ENCODE measurements at regions not wholly inside any gene's neighbourhood (a gene's known extent, or its start where the extent isn't known, plus 50 kb on each side); places are given as distances from the start of the nearest gene placed in this dataset.

DNA sequence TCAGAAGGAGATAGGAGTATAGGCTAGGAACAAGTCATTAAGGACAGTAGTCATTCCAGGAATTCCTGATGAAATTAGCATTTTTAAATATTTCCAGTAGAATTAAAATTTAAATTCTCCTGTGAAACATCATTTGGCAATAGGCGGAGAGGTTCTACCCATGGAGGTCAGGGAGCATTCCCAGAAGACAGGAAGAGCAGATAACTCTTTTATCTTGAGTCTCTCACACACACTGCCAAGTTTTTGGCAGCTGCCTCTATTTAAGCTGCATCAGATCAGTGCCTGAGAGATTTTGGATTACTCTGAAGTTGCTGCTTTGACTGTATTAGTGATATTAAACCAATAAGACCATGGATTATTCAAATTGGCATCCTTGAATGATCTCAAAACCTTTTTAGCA is 714.7 kb downstream of the EPHA4 start:
- H3K36me3 ChIP-seq (ENCODE audit: control insufficient read depth, insufficient read depth, low read length) = no peaks in the 10 kb centered on the region
- no peaks in the 10 kb centered on the region for H3K9me3 ChIP-seq (ENCODE audit: control insufficient read depth, insufficient read depth, low read length)
- no peak overlapping the region for H3K4me3 ChIP-seq (ENCODE audit: low read depth, low read length)
- H3K9ac ChIP-seq (ENCODE audit: low read depth, low read length) = no peak overlapping the region
- no peaks in the 10 kb centered on the region for H3K4me1 ChIP-seq (ENCODE audit: control insufficient read depth, insufficient read depth, low read length)
- H3K27me3 ChIP-seq (ENCODE audit: control insufficient read depth, insufficient read depth, low read length) = no peaks in the 10 kb centered on the region

DNA sequence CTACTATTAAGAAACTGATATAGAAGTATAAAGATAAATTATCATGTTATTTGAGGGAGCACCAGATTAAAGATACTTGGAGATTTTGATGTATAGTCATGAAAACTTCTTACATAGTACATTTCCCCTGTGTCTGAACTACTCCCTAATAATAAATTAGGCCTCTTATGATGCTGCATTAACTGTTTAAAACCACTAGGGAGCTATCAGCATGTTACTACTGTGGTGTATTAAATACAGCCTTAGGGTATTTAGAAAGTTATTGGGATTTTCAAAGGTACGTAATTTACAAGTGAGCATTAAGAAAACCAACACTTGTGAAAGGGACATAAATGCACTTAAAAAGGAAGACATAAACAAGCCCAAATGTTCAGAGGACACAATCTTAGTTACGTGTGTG is 714.0 kb downstream of the EPHA4 start:
- H3K27me3 ChIP-seq (ENCODE audit: control insufficient read depth, insufficient read depth, low read length) = no peaks in the 10 kb centered on the region
- no peaks in the 10 kb centered on the region for H3K4me1 ChIP-seq (ENCODE audit: control insufficient read depth, insufficient read depth, low read length)
- no peaks in the 10 kb centered on the region for H3K36me3 ChIP-seq (ENCODE audit: control insufficient read depth, insufficient read depth, low read length)
- H3K4me3 ChIP-seq (ENCODE audit: low read depth, low read length) = no peak overlapping the region
- H3K9me3 ChIP-seq (ENCODE audit: control insufficient read depth, insufficient read depth, low read length) = no peaks in the 10 kb centered on the region
- H3K9ac ChIP-seq (ENCODE audit: low read depth, low read length) = no peak overlapping the region

DNA sequence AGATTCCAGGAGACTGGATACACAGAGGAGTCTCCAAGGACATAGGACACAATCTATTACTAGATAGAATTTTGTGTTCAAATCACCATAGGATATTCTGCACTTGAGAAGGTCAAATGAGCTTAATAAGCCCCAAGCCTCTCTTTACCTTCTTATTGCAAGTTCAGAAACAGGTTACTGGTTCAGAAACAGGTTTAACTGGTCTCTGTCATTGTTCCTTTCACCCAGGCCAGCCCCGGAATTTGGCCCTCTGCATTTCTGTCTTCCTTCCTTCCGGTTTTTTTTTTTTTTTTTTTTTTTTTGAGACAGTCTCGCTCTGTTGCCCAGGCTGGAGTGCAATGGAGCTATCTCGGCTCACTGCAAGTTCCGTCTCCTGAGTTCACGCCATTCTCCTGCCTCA is 700.2 kb downstream of the EPHA4 start:
- Histone ChIP-seq H3K4me1 (ENCODE audit: control insufficient read depth, insufficient read depth, low read length) (no peaks in the 10 kb centered on the region), H3K4me3 (ENCODE audit: low read depth, low read length) (no peak overlapping the region)

DNA sequence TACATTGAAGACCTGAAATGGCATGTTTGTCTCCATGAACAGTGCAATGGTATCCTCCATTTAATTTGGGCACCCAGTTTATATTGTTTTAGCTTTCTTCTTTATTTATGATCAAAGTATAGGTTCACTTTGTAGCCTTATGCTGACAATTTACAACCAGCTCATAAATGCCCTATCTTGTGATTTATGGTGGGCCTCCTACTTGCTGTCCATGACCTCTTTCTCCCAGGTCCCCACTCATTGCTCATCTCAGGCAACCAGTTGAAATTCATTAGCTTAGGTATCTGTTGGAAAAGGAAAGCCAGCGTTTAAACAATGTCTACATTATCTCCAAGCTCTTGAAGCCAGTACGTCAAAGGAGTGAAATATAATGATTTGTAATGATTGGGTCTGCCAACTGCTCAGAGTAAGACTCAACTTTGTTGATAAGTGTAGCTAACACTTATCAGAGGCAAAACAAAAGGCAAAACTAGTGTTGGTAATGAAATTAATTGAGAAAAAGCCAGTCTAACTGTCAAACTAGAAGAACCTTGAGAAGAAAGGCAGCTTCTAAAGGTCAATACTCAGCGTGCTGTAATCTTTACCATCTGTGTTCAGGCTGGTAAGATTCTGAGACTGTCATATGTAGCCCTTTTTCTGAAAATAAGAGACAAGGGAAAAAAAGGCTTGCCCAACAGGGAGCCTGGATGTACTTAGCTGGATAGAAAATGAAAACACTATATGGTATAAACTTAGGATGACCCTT is 695.9 kb downstream of the EPHA4 start:
- H3K4me1 ChIP-seq (ENCODE audit: control insufficient read depth, insufficient read depth, low read length) = no peaks in the 10 kb centered on the region
- no peak overlapping the region for H3K9ac ChIP-seq (ENCODE audit: low read depth, low read length)
- H3K27me3 ChIP-seq (ENCODE audit: control insufficient read depth, insufficient read depth, low read length) = no peaks in the 10 kb centered on the region
- no peak overlapping the region for H3K4me3 ChIP-seq (ENCODE audit: low read depth, low read length)
- H3K36me3 ChIP-seq (ENCODE audit: control insufficient read depth, insufficient read depth, low read length) = no peaks in the 10 kb centered on the region
- H3K9me3 ChIP-seq (ENCODE audit: control insufficient read depth, insufficient read depth, low read length) = no peaks in the 10 kb centered on the region

More for the DNA sequence above, 700.2 kb downstream of the EPHA4 start:
- Histone ChIP-seq H3K36me3 (ENCODE audit: control insufficient read depth, insufficient read depth, low read length) (no peaks in the 10 kb centered on the region), H3K9ac (ENCODE audit: low read depth, low read length) (no peak overlapping the region), H3K27me3 (ENCODE audit: control insufficient read depth, insufficient read depth, low read length) (no peaks in the 10 kb centered on the region), H3K9me3 (ENCODE audit: control insufficient read depth, insufficient read depth, low read length) (no peaks in the 10 kb centered on the region)

DNA sequence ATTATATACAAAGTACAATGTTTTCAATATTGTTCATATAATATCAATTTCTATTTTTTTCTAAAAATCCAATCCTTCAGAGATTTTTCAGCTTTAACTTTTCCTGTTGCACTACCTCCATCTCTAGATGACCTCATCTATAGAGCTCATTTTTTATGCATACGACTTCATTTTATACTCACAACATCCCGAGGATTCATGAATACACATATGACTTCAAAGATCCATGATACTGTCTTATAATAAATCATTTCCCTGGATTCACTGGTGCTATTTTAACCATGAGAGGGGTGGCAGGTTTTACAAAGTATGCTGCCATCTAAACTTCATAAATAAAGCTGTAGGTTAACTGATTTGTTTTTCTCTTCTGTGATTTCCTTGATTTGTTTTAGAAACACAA is 694.6 kb downstream of the EPHA4 start:
- Histone ChIP-seq H3K9ac (ENCODE audit: low read depth, low read length) (no peak overlapping the region), H3K27me3 (ENCODE audit: control insufficient read depth, insufficient read depth, low read length) (no peaks in the 10 kb centered on the region), H3K4me3 (ENCODE audit: low read depth, low read length) (no peak overlapping the region), H3K4me1 (ENCODE audit: control insufficient read depth, insufficient read depth, low read length) (no peaks in the 10 kb centered on the region), H3K9me3 (ENCODE audit: control insufficient read depth, insufficient read depth, low read length) (no peaks in the 10 kb centered on the region), H3K36me3 (ENCODE audit: control insufficient read depth, insufficient read depth, low read length) (no peaks in the 10 kb centered on the region)

DNA sequence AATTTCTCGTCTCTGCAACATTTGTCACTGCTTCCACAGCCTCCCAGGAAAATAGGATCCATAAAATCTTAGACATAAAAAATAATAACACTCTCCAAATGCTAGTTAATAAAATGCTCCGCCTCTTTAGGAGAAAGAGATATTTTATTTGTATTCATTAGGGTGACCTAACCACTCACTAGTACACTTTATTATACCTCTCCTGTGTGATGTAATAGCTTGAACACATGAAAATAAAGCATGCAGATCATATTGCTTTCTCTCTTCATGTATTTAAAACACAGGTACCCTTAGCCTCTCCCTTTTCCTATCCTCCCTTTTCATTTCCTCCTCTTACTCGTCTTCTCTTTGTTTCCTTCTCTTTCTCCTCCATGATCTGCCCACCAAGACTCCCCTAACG is 694.2 kb downstream of the EPHA4 start:
- Histone ChIP-seq H3K4me1 (ENCODE audit: control insufficient read depth, insufficient read depth, low read length) (no peaks in the 10 kb centered on the region), H3K9ac (ENCODE audit: low read depth, low read length) (no peak overlapping the region), H3K27me3 (ENCODE audit: control insufficient read depth, insufficient read depth, low read length) (no peaks in the 10 kb centered on the region), H3K9me3 (ENCODE audit: control insufficient read depth, insufficient read depth, low read length) (no peaks in the 10 kb centered on the region), H3K4me3 (ENCODE audit: low read depth, low read length) (no peak overlapping the region), H3K36me3 (ENCODE audit: control insufficient read depth, insufficient read depth, low read length) (no peaks in the 10 kb centered on the region)

DNA sequence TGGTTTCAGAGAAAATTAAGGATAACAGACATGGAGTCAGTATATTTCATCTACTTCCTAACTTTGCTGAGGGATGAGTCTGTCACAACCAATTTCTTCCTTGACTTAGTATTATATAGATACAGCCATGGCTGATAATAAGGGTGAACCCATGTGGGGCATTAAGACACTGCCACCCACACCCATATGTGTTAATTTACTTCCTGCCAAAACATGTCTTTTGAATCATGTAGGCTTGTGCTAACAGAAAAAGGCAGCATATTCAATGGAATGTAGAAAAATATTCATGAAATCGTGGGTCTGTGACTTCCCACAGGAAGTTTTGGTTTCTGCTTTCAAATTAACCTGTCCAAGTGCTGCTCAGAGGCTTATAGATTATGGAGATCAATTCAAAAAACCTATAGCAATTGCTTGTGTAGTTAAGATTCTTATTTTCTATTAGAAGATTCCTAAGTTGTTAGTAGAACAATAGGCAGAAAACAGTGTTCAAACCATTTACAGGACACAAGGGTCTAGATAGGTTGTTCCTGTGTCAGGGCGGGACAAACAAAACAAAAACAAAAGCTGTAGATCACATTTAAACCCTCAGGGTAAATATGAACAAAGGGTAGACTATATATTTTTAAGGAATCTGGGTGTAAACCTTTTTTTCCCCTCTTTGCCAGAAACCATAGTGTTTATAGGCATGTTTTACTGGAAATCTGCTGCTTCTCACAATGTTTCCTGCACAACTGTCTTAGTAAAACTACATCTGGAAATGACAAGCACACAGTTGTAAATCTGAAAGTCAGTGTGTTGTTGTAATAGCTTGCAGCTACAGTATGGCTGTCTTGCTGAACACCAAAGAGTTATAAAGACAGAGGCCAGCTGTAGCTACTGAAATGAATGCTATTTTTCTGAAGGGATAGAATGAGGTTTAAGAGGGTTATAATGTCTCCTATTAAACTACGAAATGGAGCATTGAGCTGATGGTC is 691.2 kb downstream of the EPHA4 start:
- Histone ChIP-seq H3K36me3 (ENCODE audit: control insufficient read depth, insufficient read depth, low read length) (no peaks in the 10 kb centered on the region), H3K9me3 (ENCODE audit: control insufficient read depth, insufficient read depth, low read length) (no peaks in the 10 kb centered on the region), H3K4me3 (ENCODE audit: low read depth, low read length) (no peak overlapping the region), H3K9ac (ENCODE audit: low read depth, low read length) (no peak overlapping the region), H3K27me3 (ENCODE audit: control insufficient read depth, insufficient read depth, low read length) (no peaks in the 10 kb centered on the region), H3K4me1 (ENCODE audit: control insufficient read depth, insufficient read depth, low read length) (no peaks in the 10 kb centered on the region)

DNA sequence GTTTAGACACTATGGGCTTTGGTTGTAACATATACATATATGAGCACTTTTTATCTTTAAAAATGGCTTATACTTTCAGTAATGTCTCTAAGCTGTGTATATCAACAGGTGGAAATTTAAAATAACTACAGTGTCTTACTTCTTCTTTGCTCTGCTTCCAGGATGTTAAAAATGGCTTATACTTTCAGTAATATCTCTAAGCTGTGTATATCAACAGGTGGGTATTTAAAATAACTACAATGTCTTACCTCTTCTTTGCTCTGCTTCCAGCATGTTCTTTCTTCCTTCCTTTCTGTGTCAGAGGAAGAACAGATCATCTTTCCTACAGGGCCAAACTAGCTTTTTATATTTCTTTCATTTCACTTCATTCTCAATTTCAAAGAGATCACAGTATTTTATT is 689.6 kb downstream of the EPHA4 start:
- Histone ChIP-seq H3K4me3 (ENCODE audit: low read depth, low read length) (no peak overlapping the region), H3K4me1 (ENCODE audit: control insufficient read depth, insufficient read depth, low read length) (peaks cover 2% of the 10 kb centered on the region), H3K27me3 (ENCODE audit: control insufficient read depth, insufficient read depth, low read length) (no peaks in the 10 kb centered on the region), H3K9ac (ENCODE audit: low read depth, low read length) (no peak overlapping the region), H3K9me3 (ENCODE audit: control insufficient read depth, insufficient read depth, low read length) (no peaks in the 10 kb centered on the region), H3K36me3 (ENCODE audit: control insufficient read depth, insufficient read depth, low read length) (no peaks in the 10 kb centered on the region)

DNA sequence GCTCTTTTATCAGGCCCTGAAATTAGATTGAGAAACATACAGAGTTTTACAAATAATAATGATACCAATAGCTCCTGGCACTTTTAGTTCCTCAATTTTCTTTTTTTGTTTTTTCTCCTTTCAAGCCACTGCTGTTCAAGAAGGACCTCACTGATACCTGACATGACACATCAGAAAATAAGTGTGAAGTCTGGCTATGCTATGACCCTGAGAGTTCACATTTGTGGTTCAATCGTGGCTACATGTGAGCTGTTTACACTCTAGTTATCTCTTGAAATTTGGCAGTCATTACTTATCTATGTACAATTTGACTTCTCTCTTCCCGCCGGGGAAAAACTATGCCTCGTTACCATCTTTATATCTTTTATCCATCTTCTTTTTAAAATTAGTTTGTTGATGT is 686.5 kb downstream of the EPHA4 start:
- no peak overlapping the region for H3K9ac ChIP-seq (ENCODE audit: low read depth, low read length)
- no peaks in the 10 kb centered on the region for H3K9me3 ChIP-seq (ENCODE audit: control insufficient read depth, insufficient read depth, low read length)
- H3K4me1 ChIP-seq (ENCODE audit: control insufficient read depth, insufficient read depth, low read length) = peaks cover 6% of the 10 kb centered on the region
- no peaks in the 10 kb centered on the region for H3K27me3 ChIP-seq (ENCODE audit: control insufficient read depth, insufficient read depth, low read length)
- H3K36me3 ChIP-seq (ENCODE audit: control insufficient read depth, insufficient read depth, low read length) = no peaks in the 10 kb centered on the region
- no peak overlapping the region for H3K4me3 ChIP-seq (ENCODE audit: low read depth, low read length)

DNA sequence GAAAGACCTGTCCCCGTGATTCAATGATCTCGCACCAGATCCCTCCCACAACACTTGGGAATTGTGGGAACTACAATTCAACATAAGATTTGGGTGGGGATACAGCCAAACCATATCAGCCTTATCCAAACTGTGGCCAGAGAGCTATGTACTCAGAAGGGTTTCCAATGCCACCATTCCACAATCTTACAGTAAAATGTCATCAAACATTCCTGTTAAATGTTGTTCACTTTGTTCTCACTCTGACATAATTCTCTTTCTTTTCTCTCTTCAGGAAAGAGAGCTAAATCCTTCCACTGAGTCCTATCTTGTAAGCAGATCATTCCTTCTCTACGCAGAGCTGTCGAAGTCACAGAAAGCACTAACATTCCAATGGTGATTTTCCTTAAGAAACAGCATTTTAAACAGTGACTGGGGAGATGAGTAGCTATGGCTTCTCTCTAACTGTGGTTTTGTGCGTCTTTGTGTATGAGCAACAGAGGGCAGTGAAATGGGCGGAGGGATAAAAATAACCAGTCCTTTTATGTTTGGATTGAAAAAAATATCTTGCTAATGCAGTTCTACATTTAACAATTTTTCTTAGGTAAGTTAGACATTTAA is 684.7 kb downstream of the EPHA4 start:
- Histone ChIP-seq H3K36me3 (ENCODE audit: control insufficient read depth, insufficient read depth, low read length) (no peaks in the 10 kb centered on the region), H3K9me3 (ENCODE audit: control insufficient read depth, insufficient read depth, low read length) (no peaks in the 10 kb centered on the region)

DNA sequence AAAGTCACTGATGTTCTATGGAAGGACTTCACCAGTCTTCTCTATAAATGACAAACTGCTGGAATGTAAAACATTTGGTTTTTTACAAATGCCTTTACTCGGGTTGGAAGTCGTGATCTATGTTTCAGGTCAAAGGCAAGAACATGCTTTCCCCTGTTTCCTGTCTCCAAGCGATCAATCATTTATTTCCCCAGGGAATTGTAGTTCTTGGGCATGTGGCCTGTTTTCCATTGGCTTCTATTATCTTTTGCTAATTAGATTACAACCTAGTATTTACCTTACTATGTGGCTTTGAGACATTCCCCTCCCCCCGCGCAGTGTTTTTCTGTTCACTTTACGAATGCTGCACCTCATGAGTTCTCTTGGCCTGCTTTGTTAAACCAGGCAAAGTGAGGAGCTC is 684.2 kb downstream of the EPHA4 start:
- no peak overlapping the region for H3K9ac ChIP-seq (ENCODE audit: low read depth, low read length)
- peaks cover 6% of the 10 kb centered on the region for H3K4me1 ChIP-seq (ENCODE audit: control insufficient read depth, insufficient read depth, low read length)
- H3K36me3 ChIP-seq (ENCODE audit: control insufficient read depth, insufficient read depth, low read length) = no peaks in the 10 kb centered on the region
- no peaks in the 10 kb centered on the region for H3K27me3 ChIP-seq (ENCODE audit: control insufficient read depth, insufficient read depth, low read length)
- no peak overlapping the region for H3K4me3 ChIP-seq (ENCODE audit: low read depth, low read length)
- no peaks in the 10 kb centered on the region for H3K9me3 ChIP-seq (ENCODE audit: control insufficient read depth, insufficient read depth, low read length)

More for the DNA sequence above, 684.7 kb downstream of the EPHA4 start:
- Histone ChIP-seq H3K27me3 (ENCODE audit: control insufficient read depth, insufficient read depth, low read length) (no peaks in the 10 kb centered on the region), H3K4me1 (ENCODE audit: control insufficient read depth, insufficient read depth, low read length) (peaks cover 6% of the 10 kb centered on the region), H3K9ac (ENCODE audit: low read depth, low read length) (no peak overlapping the region), H3K4me3 (ENCODE audit: low read depth, low read length) (no peak overlapping the region)
